HG03442 (cell line): ENCODE measurements at regions not wholly inside any gene's neighbourhood (a gene's known extent, or its start where the extent isn't known, plus 50 kb on each side); places are given as distances from the start of the nearest gene placed in this dataset.

ENCODE experiments used
- ATAC-seq: cut with Tn5 transposase; IDR thresholded peaks from one replicate; pipeline ENCODE4 v1.9.1; 2021; ENCODE audit warnings: mild to moderate bottlenecking, moderate library complexity; ENCODE audit not compliant: unreplicated experiment

DNA sequence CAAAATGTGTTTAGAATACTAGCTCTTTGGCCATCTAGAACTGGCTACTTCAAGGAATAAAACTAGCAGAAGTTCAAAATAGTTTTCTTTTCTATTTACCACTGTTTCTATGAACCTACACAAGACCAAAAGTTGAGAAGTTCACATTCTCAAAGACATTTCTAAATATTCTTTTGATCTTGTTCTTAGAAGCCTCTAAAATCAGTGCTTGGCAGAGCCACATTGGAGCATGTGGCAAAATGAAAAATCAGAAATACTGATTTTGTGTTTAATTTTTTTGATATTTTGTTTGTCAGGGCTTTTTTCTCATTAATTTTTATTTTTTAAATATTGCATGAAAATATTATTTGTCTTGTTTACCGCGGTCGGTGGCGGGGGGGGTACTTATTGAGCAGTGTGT lies 853.8 kb upstream of the INTU start:
- ATAC-seq, result no peak

GRCh38 chr4:126779436-126780166 lies 853.2 kb upstream of the INTU start:
- no peak for ATAC-seq

- no peak for ATAC-seq
Observed at GRCh38 chr4:126783191-126783590, 849.6 kb upstream of the INTU start.

GRCh38 chr4:126784966-126785580 lies 847.7 kb upstream of the INTU start:
- ATAC-seq, result no peak

- ATAC-seq, result no peak
Observed at GRCh38 chr4:126790633-126791032, 842.1 kb upstream of the INTU start.

DNA sequence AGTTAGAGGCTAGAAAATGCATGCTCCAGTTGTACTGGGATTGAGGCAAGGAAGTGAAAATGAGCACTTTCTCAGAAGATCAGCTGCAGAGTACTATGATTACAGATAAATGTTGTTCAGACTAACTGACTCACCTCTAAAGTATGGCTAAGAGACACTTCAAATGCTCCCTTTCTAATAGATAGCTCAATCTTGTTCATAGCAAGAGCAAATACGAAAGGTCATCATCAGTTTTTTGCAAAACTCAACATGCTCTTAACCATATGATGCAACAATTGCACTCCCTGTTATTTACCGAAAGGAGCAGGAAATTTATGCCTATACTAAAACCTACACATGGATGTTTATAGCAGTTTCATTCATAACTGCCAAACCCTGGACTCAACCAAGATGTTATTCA lies 838.4 kb upstream of the INTU start:
- no peak for ATAC-seq

DNA sequence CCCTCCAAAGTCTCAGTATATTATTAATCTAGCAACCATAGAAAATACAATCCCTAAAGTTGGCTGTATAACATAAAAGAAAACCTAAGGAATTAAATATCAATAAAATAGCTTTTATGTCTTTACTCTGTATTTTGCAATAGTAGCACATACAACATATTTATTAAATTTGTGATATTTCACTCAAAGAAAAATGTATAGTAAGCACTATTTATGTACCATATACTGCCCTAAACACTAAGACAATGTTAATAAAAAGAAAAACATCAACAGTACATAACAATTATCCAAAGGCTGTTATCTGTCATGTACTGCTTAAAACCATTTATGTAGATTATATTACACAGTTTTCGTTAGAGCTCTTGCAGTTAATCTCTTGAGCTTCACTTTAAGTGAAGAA lies 834.5 kb upstream of the INTU start:
- ATAC-seq, result no peak

GRCh38 chr4:126799416-126799815 lies 833.3 kb upstream of the INTU start:
- ATAC-seq, result no peak

GRCh38 chr4:126799971-126800574 lies 832.7 kb upstream of the INTU start:
- no peak for ATAC-seq

DNA sequence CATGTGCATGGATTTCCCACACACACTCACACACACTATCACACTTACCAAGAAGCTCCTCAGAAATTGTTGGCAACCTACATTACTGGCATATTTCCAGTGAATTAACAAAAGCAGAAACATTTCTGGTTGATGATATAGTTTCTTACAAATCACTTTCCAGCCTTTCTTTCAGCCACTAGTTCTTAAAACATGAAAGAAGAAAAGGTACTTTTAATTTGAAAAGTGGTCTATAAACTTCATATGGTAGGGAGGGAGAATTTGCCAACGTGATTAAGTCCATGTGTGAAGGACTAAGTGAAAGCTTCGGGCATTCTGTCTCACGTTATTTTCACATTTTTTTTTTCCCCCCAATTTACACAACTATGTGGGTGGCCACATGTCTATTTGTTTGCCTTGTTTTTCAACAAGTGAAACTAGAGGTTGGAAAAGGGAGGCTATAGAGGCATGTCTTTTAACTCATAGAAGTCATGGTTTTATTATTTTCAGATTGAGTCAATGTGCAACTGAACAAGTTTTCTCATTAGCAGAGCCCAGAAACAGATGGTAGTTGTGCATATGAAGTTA lies 832.1 kb upstream of the INTU start:
- no peak for ATAC-seq

GRCh38 chr4:126807132-126807531 lies 825.6 kb upstream of the INTU start:
- ATAC-seq, result no peak

DNA sequence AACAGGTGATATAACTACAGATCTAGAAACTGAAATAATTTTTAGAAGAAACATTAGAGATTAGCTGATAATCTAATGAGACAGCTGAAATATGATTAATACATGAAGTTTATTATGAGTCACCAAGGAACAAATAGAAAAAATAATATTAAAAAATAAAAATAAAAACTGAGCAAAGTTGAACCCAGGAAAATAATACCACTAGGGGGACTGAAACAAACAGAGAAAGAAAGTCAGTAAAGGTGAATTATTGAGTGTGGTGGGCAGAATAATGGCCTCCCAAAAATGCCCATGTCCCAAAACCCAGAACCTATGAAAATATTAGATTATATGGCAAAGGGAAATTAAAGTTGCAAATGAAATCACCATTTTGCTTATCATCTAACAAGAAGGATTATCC lies 820.7 kb upstream of the INTU start:
- ATAC-seq, result no peak

DNA sequence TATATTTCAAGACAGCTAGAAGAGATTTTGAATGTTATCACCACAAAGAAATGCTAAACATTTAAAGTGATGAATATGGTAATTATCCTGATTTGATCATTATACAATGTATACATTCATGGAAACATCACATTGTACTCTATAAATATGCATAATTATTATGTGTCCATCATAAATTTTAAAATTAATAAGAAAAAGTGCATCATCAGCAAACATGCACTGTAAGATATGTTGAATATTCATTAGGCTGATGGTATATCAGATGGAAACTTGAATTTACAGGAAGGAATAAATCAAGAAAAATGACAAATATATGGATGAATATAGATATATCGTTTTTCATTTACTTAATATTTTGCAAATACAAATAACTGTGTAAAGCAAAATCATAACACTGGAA lies 812.1 kb upstream of the INTU start:
- ATAC-seq, result no peak

DNA sequence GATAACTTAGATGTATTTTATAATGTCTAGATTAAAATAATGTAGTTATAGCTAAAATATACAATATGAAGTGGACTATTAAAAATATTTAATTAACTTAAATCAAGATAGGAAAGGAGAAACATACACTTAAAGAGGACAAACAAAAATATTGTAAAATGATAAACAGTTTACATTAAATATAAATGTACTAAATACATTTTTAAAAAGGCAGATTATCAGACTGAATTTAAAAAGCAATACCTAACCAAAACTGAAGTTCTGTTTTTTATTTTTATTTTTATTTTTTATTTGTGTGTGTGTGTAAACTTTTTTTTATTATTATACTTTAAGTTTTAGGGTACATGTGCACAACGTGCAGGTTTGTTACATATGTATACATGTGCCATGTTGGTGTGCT lies 811.6 kb upstream of the INTU start:
- no peak for ATAC-seq

- ATAC-seq, result no peak
Observed at GRCh38 chr4:126825083-126825482, 807.7 kb upstream of the INTU start.

DNA sequence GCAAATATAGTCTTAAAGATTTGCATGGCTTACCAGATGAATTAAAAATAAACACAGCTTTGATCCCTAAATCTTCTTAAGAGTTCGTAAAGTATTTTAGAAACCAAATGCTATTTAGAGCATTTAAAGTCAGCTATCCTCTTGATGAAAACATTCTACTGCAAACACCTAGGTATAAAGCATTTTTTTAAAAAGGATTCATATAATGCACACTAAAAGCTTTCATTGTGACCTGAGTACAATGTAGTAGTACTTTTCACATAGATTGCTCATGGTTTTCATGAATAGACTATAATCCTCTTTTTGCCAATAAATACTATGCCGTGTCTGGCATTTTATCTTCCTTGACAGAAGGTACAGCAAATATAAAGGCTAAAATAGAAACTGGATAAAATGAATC lies 805.1 kb upstream of the INTU start:
- no peak for ATAC-seq

GRCh38 chr4:126834854-126835253 lies 797.9 kb upstream of the INTU start:
- ATAC-seq, result no peak

DNA sequence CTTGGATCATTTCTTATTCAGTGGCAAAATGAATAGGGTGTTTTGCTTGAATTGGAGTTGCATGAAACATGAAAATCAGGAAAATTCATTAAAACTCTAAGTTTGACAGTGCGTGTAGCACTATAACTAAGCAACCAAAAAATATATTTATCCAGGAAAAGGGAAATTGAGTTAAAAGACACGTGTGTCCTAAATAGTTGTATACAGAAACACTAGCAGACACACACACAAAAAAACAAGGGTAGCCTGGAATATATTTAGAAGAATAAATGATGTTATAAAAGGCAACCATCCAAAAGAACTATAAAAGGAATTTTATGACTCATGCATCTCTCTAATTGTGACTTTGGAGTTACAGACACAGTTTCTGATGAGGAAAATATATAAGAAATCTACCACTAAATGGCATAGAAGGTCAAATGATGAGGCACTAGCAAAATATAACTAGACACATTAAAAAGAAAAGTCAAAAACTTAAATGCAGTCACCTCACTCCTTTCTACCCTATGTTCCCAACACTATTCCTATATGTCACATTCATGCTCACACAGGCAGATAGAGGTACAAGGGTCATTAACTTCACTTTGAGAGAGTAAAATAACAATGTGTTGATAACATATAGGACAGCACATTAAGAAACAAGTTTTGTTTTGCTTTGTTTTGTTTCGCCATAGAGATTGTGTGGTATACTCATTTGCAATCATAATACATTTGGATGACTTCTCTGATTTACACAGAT lies 793.6 kb upstream of the INTU start:
- ATAC-seq, result no peak

- no peak for ATAC-seq
Observed at GRCh38 chr4:126843492-126844067, 789.2 kb upstream of the INTU start.

- no peak for ATAC-seq
Observed at GRCh38 chr4:126850286-126850685, 782.5 kb upstream of the INTU start.

DNA sequence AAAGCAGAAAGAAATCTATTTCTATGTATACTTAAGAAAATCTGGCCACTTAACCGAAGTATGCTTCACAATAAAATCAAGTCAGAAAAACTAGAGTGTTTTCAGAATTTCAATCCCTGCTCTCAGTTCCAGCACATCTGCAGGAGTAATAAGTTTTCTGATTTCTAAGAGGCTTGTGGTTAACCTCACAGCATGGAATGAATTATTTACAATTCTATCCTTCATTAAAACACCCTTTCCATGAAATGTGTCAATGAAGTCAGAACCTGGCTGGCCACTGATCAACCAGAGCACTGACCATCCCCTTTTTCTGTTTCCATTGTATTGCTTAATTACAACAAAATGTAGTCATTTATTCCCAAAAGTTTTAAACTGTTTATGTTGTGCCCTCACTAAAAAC lies 781.4 kb upstream of the INTU start:
- no peak for ATAC-seq
